Progenitor cell of endocrine pancreas (in vitro differentiated cells): ENCODE measurements at regions not wholly inside any gene's neighbourhood (a gene's known extent, or its start where the extent isn't known, plus 50 kb on each side); places are given as distances from the start of the nearest gene placed in this dataset.

ENCODE experiments used
- DNase-seq: peaks from one replicate; pipeline ENCODE4 v3.0.0; 2021; ENCODE audit warnings: low spot score; ENCODE audit not compliant: unreplicated experiment
- H3K27ac Mint-ChIP-seq: 2 replicates; pipeline ENCODE4 v1.8.0; 2021; ENCODE audit warnings: mild to moderate bottlenecking, moderate library complexity, mixed read lengths
- H3K27me3 Mint-ChIP-seq: 2 replicates; pipeline ENCODE4 v1.8.0; 2021; ENCODE audit warnings: mixed read lengths
- H3K36me3 Mint-ChIP-seq: 2 replicates; pipeline ENCODE4 v1.8.0; 2022; ENCODE audit warnings: mixed read lengths; ENCODE audit not compliant: insufficient read depth
- H3K4me1 Mint-ChIP-seq: 2 replicates; pipeline ENCODE4 v1.8.0; 2021; ENCODE audit warnings: low read depth, mixed read lengths
- H3K4me3 Mint-ChIP-seq: 2 replicates; pipeline ENCODE4 v1.8.0; 2021; ENCODE audit warnings: low read depth, mild to moderate bottlenecking, moderate library complexity, mixed read lengths
- H3K9me3 Mint-ChIP-seq: 2 replicates; pipeline ENCODE4 v1.8.0; 2021; ENCODE audit warnings: low read depth, mixed read lengths
- TF ChIP-seq, protein P1 (sequence below): fragments of 200-600 bp; sonication (generic); IDR thresholded peaks from one replicate; pipeline ENCODE4 v1.5.0; 2021; ENCODE audit warnings: antibody characterized with exemption, mild to moderate bottlenecking; ENCODE audit not compliant: unreplicated experiment

DNA sequence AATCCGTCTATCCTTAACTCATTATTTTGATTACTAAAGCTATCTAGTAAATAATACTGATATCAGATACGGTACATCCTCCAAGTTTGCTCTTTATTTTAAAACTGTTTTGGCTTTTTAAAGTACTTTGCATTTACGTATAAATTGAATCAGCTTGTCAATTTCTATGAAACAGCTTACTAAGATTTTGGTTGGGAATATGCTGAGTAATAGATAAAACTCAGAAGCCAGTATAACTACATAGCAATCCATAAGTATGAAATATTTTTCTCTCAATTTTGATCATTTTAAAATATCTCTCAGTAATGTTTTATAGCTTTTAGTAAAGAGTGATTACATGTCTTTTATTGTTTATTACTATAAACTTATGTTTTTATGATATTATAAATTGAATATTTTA lies 116.2 kb upstream of the SOX11 start:
- H3K27ac Mint-ChIP-seq, result no peak overlapping the region
- no peaks in the 10 kb centered on the region for H3K36me3 Mint-ChIP-seq
- H3K4me3 Mint-ChIP-seq, result no peak overlapping the region
- H3K9me3 Mint-ChIP-seq, result peaks cover 24% of the 10 kb centered on the region
- H3K27me3 Mint-ChIP-seq, result no peaks in the 10 kb centered on the region
- TF ChIP-seq, protein P1, sequence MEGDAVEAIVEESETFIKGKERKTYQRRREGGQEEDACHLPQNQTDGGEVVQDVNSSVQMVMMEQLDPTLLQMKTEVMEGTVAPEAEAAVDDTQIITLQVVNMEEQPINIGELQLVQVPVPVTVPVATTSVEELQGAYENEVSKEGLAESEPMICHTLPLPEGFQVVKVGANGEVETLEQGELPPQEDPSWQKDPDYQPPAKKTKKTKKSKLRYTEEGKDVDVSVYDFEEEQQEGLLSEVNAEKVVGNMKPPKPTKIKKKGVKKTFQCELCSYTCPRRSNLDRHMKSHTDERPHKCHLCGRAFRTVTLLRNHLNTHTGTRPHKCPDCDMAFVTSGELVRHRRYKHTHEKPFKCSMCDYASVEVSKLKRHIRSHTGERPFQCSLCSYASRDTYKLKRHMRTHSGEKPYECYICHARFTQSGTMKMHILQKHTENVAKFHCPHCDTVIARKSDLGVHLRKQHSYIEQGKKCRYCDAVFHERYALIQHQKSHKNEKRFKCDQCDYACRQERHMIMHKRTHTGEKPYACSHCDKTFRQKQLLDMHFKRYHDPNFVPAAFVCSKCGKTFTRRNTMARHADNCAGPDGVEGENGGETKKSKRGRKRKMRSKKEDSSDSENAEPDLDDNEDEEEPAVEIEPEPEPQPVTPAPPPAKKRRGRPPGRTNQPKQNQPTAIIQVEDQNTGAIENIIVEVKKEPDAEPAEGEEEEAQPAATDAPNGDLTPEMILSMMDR, result no peak
- peaks cover 4% of the 10 kb centered on the region for H3K4me1 Mint-ChIP-seq
- no peak for DNase-seq

DNA sequence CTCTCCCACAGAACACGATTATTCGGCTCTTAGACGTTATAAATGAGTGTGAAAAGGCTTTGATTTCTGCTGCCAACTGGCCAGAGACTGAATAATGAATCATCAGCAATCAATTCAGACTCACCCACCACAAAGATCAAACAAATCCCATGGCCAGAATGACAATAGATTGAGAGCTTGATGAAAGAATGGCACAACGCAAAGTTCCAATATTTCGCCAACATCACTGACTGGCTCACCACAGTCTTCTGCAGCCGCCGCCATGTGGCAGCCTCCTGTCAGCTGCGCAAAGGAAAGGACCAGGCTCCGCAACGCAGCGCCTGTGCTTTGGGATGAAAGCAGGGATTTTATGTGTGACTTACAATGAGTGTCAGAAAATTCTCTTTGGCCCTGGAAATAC lies 104.4 kb upstream of the SOX11 start:
- Mint-ChIP-seq H3K36me3 (no peaks in the 10 kb centered on the region), H3K27me3 (peaks cover 15% of the 10 kb centered on the region), H3K4me1 (peaks cover 5% of the 10 kb centered on the region), H3K27ac (no peak overlapping the region), H3K9me3 (peaks cover 6% of the 10 kb centered on the region), H3K4me3 (no peak overlapping the region)
- TF ChIP-seq, protein P1, result no peak
- no peak for DNase-seq

DNA sequence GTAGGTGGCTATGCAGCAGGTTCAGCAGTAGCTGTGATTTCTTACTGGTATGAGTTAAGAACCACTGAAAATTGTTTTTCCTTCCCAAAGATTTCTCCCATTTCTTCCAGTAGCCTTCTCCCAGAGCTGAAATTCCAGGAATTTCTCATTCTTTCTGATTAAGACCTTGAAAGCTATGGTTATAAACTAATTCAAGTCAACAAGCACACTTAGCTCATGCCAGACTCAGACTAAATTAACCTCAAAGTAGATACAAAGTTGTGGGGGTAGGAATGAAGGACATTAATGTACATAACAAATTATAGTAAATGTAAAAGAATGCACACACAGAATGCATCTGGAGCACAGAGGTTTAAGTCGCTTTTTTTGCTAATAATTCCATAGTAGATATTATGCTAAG lies 103.6 kb upstream of the SOX11 start:
- Mint-ChIP-seq H3K27ac (no peak overlapping the region), H3K27me3 (peaks cover 15% of the 10 kb centered on the region), H3K9me3 (peaks cover 6% of the 10 kb centered on the region), H3K4me3 (no peak overlapping the region), H3K4me1 (peaks cover 5% of the 10 kb centered on the region), H3K36me3 (no peaks in the 10 kb centered on the region)
- TF ChIP-seq, protein P1, result no peak
- DNase-seq, result no peak

DNA sequence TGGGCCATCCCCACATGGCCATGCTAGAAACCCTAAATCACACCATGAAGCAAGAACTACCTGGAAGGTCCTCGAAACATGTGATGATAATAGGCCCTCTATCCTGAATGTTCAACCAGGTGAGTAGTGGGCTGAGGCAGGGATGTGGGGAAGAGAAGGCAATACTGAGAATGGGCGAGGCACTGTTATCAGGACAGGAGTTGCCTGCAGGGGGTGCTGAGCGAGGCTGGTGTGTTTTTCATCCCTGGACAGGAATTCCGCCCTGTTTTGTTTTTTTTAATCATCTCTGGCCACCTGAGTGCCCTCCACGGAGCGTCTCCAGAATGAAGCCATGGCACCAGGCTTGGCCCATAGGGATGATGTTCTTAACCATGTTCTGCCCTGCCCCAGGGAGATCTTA lies 103.0 kb upstream of the SOX11 start:
- no peak for DNase-seq
- TF ChIP-seq, protein P1, result no peak
- Mint-ChIP-seq H3K27me3 (peaks cover 15% of the 10 kb centered on the region), H3K4me1 (peaks cover 5% of the 10 kb centered on the region), H3K9me3 (peaks cover 6% of the 10 kb centered on the region), H3K27ac (no peak overlapping the region), H3K36me3 (no peaks in the 10 kb centered on the region), H3K4me3 (no peak overlapping the region)

DNA sequence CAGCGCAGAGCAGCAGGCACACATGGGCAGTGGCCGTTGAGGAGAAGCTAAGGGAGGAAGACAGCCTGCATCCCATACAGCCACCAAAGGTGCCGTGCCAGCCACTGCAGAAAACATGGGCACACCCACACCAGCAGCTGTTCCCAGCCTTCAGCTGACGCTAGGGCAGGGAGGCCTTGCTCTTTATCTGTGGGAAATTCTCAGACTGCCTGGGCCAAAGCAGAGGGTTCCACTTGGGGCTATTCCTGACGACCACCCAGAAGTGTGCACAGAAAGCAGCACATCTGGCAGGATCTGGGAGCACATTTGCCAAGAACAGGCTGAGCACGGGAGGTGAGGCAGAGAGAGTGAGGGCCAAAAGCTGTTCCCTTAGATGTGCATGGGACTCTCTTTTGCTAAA lies 101.3 kb upstream of the SOX11 start:
- Mint-ChIP-seq H3K27ac (no peak overlapping the region), H3K27me3 (peaks cover 15% of the 10 kb centered on the region), H3K9me3 (peaks cover 6% of the 10 kb centered on the region), H3K4me3 (no peak overlapping the region), H3K36me3 (no peaks in the 10 kb centered on the region), H3K4me1 (peaks cover 5% of the 10 kb centered on the region)
- DNase-seq, result no peak
- TF ChIP-seq, protein P1, result no peak
